Liver (tissue), 8 donors: ENCODE measurements at regions not wholly inside any gene's neighbourhood (a gene's known extent, or its start where the extent isn't known, plus 50 kb on each side); places are given as distances from the start of the nearest gene placed in this dataset.

Experiments
- DNase-seq: peaks from one replicate; pipeline ENCODE4 v3.0.0-alpha.2; 2017; ENCODE audit warnings: low spot score
- H3K27ac ChIP-seq, 2 donors: one replicate each; pipeline ENCODE4 v1.7.0; 2013; ENCODE audit warnings: inconsistent platforms in 2 of 2, low read length in 2 of 2, control low read depth in 1 of 2, low read depth in 1 of 2, mild to moderate bottlenecking in 1 of 2
- H3K27me3 ChIP-seq, 4 donors: one replicate each; pipeline versions ENCODE4 v1.6.1 to v1.7.0; 2013; ENCODE audit warnings: low read length in 3 of 4, inconsistent platforms in 1 of 4, mild to moderate bottlenecking in 1 of 4, moderate library complexity in 1 of 4; ENCODE audit not compliant: control insufficient read depth in 4 of 4, insufficient read depth in 4 of 4
- H3K36me3 ChIP-seq, 4 donors: one replicate each; pipeline versions ENCODE4 v1.6.1 to v1.7.0; 2013; ENCODE audit warnings: low read length in 3 of 4, mild to moderate bottlenecking in 3 of 4, low read depth in 1 of 4, moderate library complexity in 1 of 4; ENCODE audit not compliant: control insufficient read depth in 4 of 4, insufficient read depth in 3 of 4
- H3K4me1 ChIP-seq, 4 donors: one replicate each; pipeline versions ENCODE4 v1.6.1 to v1.7.0; 2013; ENCODE audit warnings: low read length in 3 of 4, mild to moderate bottlenecking in 3 of 4, moderate library complexity in 1 of 4; ENCODE audit not compliant: control insufficient read depth in 4 of 4, insufficient read depth in 4 of 4
- H3K4me3 ChIP-seq, 3 donors: one replicate each; pipeline versions ENCODE4 v1.6.1 to v1.7.0; 2013; ENCODE audit warnings: low read length in 3 of 3, control low read depth in 1 of 3, low read depth in 1 of 3, mild to moderate bottlenecking in 1 of 3
- H3K9ac ChIP-seq, 2 donors: one replicate each; pipeline ENCODE4 v1.7.0; 2013; ENCODE audit warnings: low read length in 2 of 2, mild to moderate bottlenecking in 2 of 2, moderate library complexity in 2 of 2, control low read depth in 1 of 2, low read depth in 1 of 2
- H3K9me3 ChIP-seq, 4 donors: one replicate each; pipeline versions ENCODE4 v1.6.1 to v1.7.0; 2013; ENCODE audit warnings: low read length in 3 of 4; ENCODE audit not compliant: control insufficient read depth in 4 of 4
- ATF3 ChIP-seq: IDR thresholded peaks from 2 replicates; pipeline ENCODE4 v1.6.1; 2016; ENCODE audit warnings: antibody characterized with exemption
- CTCF ChIP-seq: fragments of 150-350 bp; IDR thresholded peaks from 2 replicates; pipeline ENCODE4 v1.5.1; 2017; ENCODE audit warnings: improper control_type of control experiment, low read depth, low read length; ENCODE audit not compliant: missing input control
- EGR1 ChIP-seq, 2 donors: IDR thresholded peaks; 2 replicates each; pipeline ENCODE4 v1.6.1; 2016 to 2018; ENCODE audit warnings: antibody characterized with exemption in 2 of 2, low read depth in 2 of 2
- FOXA1 ChIP-seq: IDR thresholded peaks from 2 replicates; pipeline ENCODE4 v1.6.1; 2016; ENCODE audit warnings: antibody characterized with exemption
- FOXA2 ChIP-seq: IDR thresholded peaks from 2 replicates; pipeline ENCODE4 v1.6.1; 2016; ENCODE audit warnings: antibody characterized with exemption
- GABPA ChIP-seq, 2 donors: IDR thresholded peaks in 1 of 2; conservative IDR thresholded peaks in 1 of 2; 2 replicates each; pipeline ENCODE4 v1.6.1; 2016; ENCODE audit warnings: antibody characterized with exemption in 2 of 2, mild to moderate bottlenecking in 1 of 2, moderate library complexity in 1 of 2
- HNF4A ChIP-seq, 2 donors: conservative IDR thresholded peaks; 2 replicates each; pipeline ENCODE4 v1.6.1; 2016; ENCODE audit warnings: antibody characterized with exemption in 2 of 2, mild to moderate bottlenecking in 2 of 2
- HNF4G ChIP-seq: IDR thresholded peaks from 2 replicates; pipeline ENCODE4 v1.6.1; 2016; ENCODE audit warnings: antibody characterized with exemption
- JUND ChIP-seq, 2 donors: IDR thresholded peaks; 2 replicates each; pipeline ENCODE4 v1.6.1; 2016; ENCODE audit warnings: antibody characterized with exemption in 2 of 2
- MAX ChIP-seq: IDR thresholded peaks from 2 replicates; pipeline ENCODE4 v1.6.1; 2016; ENCODE audit warnings: antibody characterized with exemption
- NR2F2 ChIP-seq: IDR thresholded peaks from 2 replicates; pipeline ENCODE4 v1.6.1; 2016; ENCODE audit warnings: antibody characterized with exemption
- RAD21 ChIP-seq, 2 donors: IDR thresholded peaks; 2 replicates each; pipeline ENCODE4 v1.6.1; 2016; ENCODE audit warnings: antibody characterized with exemption in 2 of 2, mild to moderate bottlenecking in 2 of 2
- REST ChIP-seq: IDR thresholded peaks from 2 replicates; pipeline ENCODE4 v1.6.1; 2016; ENCODE audit warnings: antibody characterized with exemption, mild to moderate bottlenecking
- RXRA ChIP-seq, 2 donors: IDR thresholded peaks; 2 replicates each; pipeline ENCODE4 v1.6.1; 2017 to 2018; ENCODE audit warnings: antibody characterized with exemption in 2 of 2, mild to moderate bottlenecking in 1 of 2
- SP1 ChIP-seq: IDR thresholded peaks from 2 replicates; pipeline ENCODE4 v1.6.1; 2018; ENCODE audit warnings: antibody characterized with exemption, mild to moderate bottlenecking
- TAF1 ChIP-seq: conservative IDR thresholded peaks from 2 replicates; pipeline ENCODE4 v1.6.1; 2016; ENCODE audit warnings: antibody characterized with exemption, mild to moderate bottlenecking
- YY1 ChIP-seq: IDR thresholded peaks from 2 replicates; pipeline ENCODE4 v1.6.1; 2016; ENCODE audit warnings: antibody characterized with exemption, mild to moderate bottlenecking
- ZBTB33 ChIP-seq: IDR thresholded peaks from 2 replicates; pipeline ENCODE4 v1.6.1; 2016; ENCODE audit warnings: antibody characterized with exemption
- whole genome bisulfite sequencing: extraction: QIAGEN DNeasy Blood & Tissue Kit; methylation state at CpG from one replicate; pipeline ENCODE4 v1.1.7; 2013; 5-methylcytosine and 5-hydroxymethylcytosine counted together
- donor health status: healthy.
- donor health status: healthy.
- donor health status: healthy.
- donor health status: healthy.
- donor health status: healthy.

GRCh38 chr7:125675640-125676039 lies 746.0 kb upstream of the POT1 start:
- WGBS, result 45% methylated on average over 2 of the region's 2 CpGs
- Histone ChIP-seq H3K27ac (no peak overlapping the region), H3K9me3 (no peaks in the 10 kb centered on the region), H3K36me3 (no peaks in the 10 kb centered on the region), H3K4me3 (no peak overlapping the region), H3K4me1 (no peaks in the 10 kb centered on the region), H3K27me3 (no peaks in the 10 kb centered on the region), H3K9ac (no peak overlapping the region)
- TF ChIP-seq RAD21 (IDR thresholded peaks at IDR 0.05) (no peak), ZBTB33 (no peak), HNF4G (no peak), YY1 (no peak), FOXA1 (no peak), JUND (IDR thresholded peaks at IDR 0.05) (no peak), TAF1 (no peak), MAX (no peak), EGR1 (IDR thresholded peaks at IDR 0.05; ENCODE audit: low read depth in 2 of 2) (no peak), CTCF (no peak), HNF4A (conservative IDR thresholded peaks at IDR 0.05) (no peak), GABPA (IDR thresholded peaks at IDR 0.05 in 1 of 2, conservative IDR thresholded peaks at IDR 0.05 in 1 of 2) (no peak), RXRA (IDR thresholded peaks at IDR 0.05) (no peak), SP1 (no peak), FOXA2 (no peak), REST (no peak), ATF3 (no peak), NR2F2 (no peak)
- DNase-seq, result no peak

- Histone ChIP-seq H3K36me3 (no peaks in the 10 kb centered on the region), H3K4me1 (no peaks in the 10 kb centered on the region), H3K27ac (no peak overlapping the region), H3K27me3 (no peaks in the 10 kb centered on the region), H3K4me3 (no peak overlapping the region), H3K9ac (no peak overlapping the region), H3K9me3 (no peaks in the 10 kb centered on the region)
- TF ChIP-seq FOXA1 (no peak), HNF4A (conservative IDR thresholded peaks at IDR 0.05) (no peak), NR2F2 (no peak), YY1 (no peak), CTCF (no peak), TAF1 (no peak), ATF3 (no peak), GABPA (IDR thresholded peaks at IDR 0.05 in 1 of 2, conservative IDR thresholded peaks at IDR 0.05 in 1 of 2) (no peak), RAD21 (IDR thresholded peaks at IDR 0.05) (no peak), FOXA2 (no peak), MAX (no peak), HNF4G (no peak), RXRA (IDR thresholded peaks at IDR 0.05) (no peak)
- 89% methylated on average over 4 of the region's 4 CpGs for WGBS
- DNase-seq, result no peak
Measured at GRCh38 chr7:125675169-125675568, 745.5 kb upstream of the POT1 start.
